Activated CD8-positive, alpha-beta T cell treated with anti-CD3 and anti-CD28 coated beads for 36 hours (primary cell): ENCODE measurements at regions not wholly inside any gene's neighbourhood (a gene's known extent, or its start where the extent isn't known, plus 50 kb on each side); places are given as distances from the start of the nearest gene placed in this dataset.

Source experiments
- ATAC-seq: fragments of 200-7000 bp; cut with Tn5 transposase; one replicate; pipeline ENCODE4 v1.10.0; 2021; ENCODE audit warnings: mild to moderate bottlenecking, moderate library complexity
- CTCF ChIA-PET: fragments of 350-600 bp; sonication (Branson Sonifier 250); formaldehyde crosslinking; loops from one replicate; lab custom pipeline; 2021; ENCODE audit warnings: antibody characterized with exemption; lab: Charles Lee
- POLR2A ChIA-PET: fragments of 350-600 bp; sonication (Branson Sonifier 250); formaldehyde crosslinking; loops from one replicate; lab custom pipeline; 2021; ENCODE audit warnings: antibody characterized with exemption; lab: Charles Lee
- DNase-seq: peaks from one replicate; pipeline ENCODE4 v3.0.0-alpha.2; 2020
- H3K27ac Mint-ChIP-seq: one replicate; pipeline ENCODE4 v1.8.0; 2021; ENCODE audit warnings: mild to moderate bottlenecking, mixed read lengths
- H3K27me3 Mint-ChIP-seq: one replicate; pipeline ENCODE4 v1.8.0; 2021; ENCODE audit warnings: mixed read lengths
- H3K36me3 Mint-ChIP-seq: one replicate; pipeline ENCODE4 v1.8.0; 2021; ENCODE audit warnings: low read depth, mixed read lengths
- H3K4me1 Mint-ChIP-seq: one replicate; pipeline ENCODE4 v1.8.0; 2021; ENCODE audit warnings: low read depth, mixed read lengths
- H3K4me3 Mint-ChIP-seq: one replicate; pipeline ENCODE4 v1.8.0; 2021; ENCODE audit warnings: mild to moderate bottlenecking, moderate library complexity, mixed read lengths
- H3K9me3 Mint-ChIP-seq: one replicate; pipeline ENCODE4 v1.8.0; 2021; ENCODE audit warnings: mixed read lengths
- intact Hi-C: fragments of 100-400 bp; cut with micrococcal nuclease; formaldehyde crosslinking; loops from one replicate; pipeline ENCODE4 v1.10.0; 2022
- TF ChIP-seq, protein P1 (sequence below): fragments of 200-600 bp; IDR thresholded peaks from one replicate; pipeline ENCODE4 v1.8.0; 2022; ENCODE audit warnings: antibody characterized with exemption, mild to moderate bottlenecking

- H3K4me3 Mint-ChIP-seq, result no peak overlapping the region
- TF ChIP-seq, protein P1, sequence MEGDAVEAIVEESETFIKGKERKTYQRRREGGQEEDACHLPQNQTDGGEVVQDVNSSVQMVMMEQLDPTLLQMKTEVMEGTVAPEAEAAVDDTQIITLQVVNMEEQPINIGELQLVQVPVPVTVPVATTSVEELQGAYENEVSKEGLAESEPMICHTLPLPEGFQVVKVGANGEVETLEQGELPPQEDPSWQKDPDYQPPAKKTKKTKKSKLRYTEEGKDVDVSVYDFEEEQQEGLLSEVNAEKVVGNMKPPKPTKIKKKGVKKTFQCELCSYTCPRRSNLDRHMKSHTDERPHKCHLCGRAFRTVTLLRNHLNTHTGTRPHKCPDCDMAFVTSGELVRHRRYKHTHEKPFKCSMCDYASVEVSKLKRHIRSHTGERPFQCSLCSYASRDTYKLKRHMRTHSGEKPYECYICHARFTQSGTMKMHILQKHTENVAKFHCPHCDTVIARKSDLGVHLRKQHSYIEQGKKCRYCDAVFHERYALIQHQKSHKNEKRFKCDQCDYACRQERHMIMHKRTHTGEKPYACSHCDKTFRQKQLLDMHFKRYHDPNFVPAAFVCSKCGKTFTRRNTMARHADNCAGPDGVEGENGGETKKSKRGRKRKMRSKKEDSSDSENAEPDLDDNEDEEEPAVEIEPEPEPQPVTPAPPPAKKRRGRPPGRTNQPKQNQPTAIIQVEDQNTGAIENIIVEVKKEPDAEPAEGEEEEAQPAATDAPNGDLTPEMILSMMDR, result no peak
- intact Hi-C loops, result no loop called here
- CTCF ChIA-PET, result interaction anchor here (0.6 kb wide), 1 partner anchor 1269 kb away, joined by 3 read pairs; no protein-coding TSS in a partner anchor
- no peaks in the 10 kb centered on the region for H3K4me1 Mint-ChIP-seq
- no peaks in the 10 kb centered on the region for H3K36me3 Mint-ChIP-seq
- no peak for ATAC-seq
- DNase-seq, result no peak
- POLR2A ChIA-PET, result no interaction called here
- H3K27ac Mint-ChIP-seq, result no peak overlapping the region
- H3K9me3 Mint-ChIP-seq, result peaks cover 1% of the 10 kb centered on the region
- H3K27me3 Mint-ChIP-seq, result peaks cover 2% of the 10 kb centered on the region
Measured at GRCh38 chr5:152277936-152278335, 127.1 kb downstream of the NMUR2 start.

DNA sequence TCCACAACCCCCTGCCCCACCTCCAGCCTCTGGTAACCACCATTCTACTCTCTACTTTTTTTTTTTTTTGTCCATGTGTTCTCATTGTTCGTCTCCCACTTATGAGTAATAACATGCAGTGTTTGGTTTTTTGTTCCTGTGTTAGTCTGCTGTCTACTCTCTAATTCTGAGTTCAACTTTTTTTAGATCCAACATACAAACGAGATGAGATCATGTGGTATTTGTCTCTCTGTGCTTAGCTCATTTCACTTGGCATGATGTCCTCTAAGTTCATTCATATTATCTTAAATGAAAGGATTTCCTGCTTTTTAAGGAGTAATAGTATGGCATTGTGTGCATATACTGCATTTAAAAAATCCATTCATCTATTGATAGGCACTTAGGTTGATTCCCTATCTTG lies 130.9 kb downstream of the NMUR2 start:
- ChIA-PET CTCF (no interaction called here), POLR2A (no interaction called here)
- ATAC-seq (no peak), DNase-seq (no peak)
- no peak overlapping the region for H3K27ac Mint-ChIP-seq
- no peaks in the 10 kb centered on the region for H3K27me3 Mint-ChIP-seq
- no peaks in the 10 kb centered on the region for H3K9me3 Mint-ChIP-seq
- TF ChIP-seq, protein P1, result no peak
- intact Hi-C loops, result no loop called here
- H3K36me3 Mint-ChIP-seq, result no peaks in the 10 kb centered on the region
- no peaks in the 10 kb centered on the region for H3K4me1 Mint-ChIP-seq
- no peak overlapping the region for H3K4me3 Mint-ChIP-seq

- DNase-seq (no peak), ATAC-seq (no peak)
- TF ChIP-seq, protein P1, result no peak
- Mint-ChIP-seq H3K9me3 (no peaks in the 10 kb centered on the region), H3K36me3 (no peaks in the 10 kb centered on the region), H3K27ac (no peak overlapping the region), H3K4me1 (no peaks in the 10 kb centered on the region), H3K27me3 (no peaks in the 10 kb centered on the region), H3K4me3 (no peak overlapping the region)
- intact Hi-C loops, result no loop called here
- ChIA-PET POLR2A (no interaction called here), CTCF (no interaction called here)
Measured at GRCh38 chr5:152271420-152271819, 133.7 kb downstream of the NMUR2 start.

- H3K4me1 Mint-ChIP-seq, result no peaks in the 10 kb centered on the region
- no peak for ATAC-seq
- H3K27ac Mint-ChIP-seq, result no peak overlapping the region
- POLR2A ChIA-PET, result no interaction called here
- H3K27me3 Mint-ChIP-seq, result no peaks in the 10 kb centered on the region
- H3K4me3 Mint-ChIP-seq, result no peak overlapping the region
- no peaks in the 10 kb centered on the region for H3K36me3 Mint-ChIP-seq
- DNase-seq, result no peak
- TF ChIP-seq, protein P1, result no peak
- intact Hi-C loops, result no loop called here
- CTCF ChIA-PET, result no interaction called here
- no peaks in the 10 kb centered on the region for H3K9me3 Mint-ChIP-seq
Measured at GRCh38 chr5:152270096-152270495, 135.0 kb downstream of the NMUR2 start.

DNA sequence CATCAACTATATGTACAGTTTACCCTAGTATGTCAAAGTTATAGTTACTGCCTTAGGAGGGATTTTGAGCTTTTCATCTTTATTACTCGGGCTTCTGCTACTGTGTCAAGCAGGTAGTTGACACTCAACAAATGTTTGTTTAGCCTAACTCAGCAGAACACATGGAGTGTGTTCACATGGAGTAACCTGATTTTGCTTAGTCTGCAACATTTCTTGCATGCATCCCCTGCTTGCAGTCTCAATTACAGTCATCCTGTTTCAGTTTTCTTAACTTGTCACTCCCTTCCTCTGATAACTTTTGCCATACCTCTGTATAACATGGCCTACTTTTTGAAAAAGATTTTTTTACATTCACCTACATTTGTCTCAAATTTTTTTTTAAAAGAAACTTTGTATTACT lies 135.5 kb downstream of the NMUR2 start:
- H3K36me3 Mint-ChIP-seq, result no peaks in the 10 kb centered on the region
- DNase-seq, result no peak

More for the DNA sequence above, 135.5 kb downstream of the NMUR2 start:
- ATAC-seq, result no peak
- TF ChIP-seq, protein P1, result no peak
- no peaks in the 10 kb centered on the region for H3K4me1 Mint-ChIP-seq
- H3K9me3 Mint-ChIP-seq, result no peaks in the 10 kb centered on the region
- intact Hi-C loops, result no loop called here
- CTCF ChIA-PET, result no interaction called here
- POLR2A ChIA-PET, result no interaction called here
- no peak overlapping the region for H3K4me3 Mint-ChIP-seq
- H3K27me3 Mint-ChIP-seq, result no peaks in the 10 kb centered on the region
- H3K27ac Mint-ChIP-seq, result no peak overlapping the region
